ENCODE measurements at regions not wholly inside any gene's neighbourhood (a gene's known extent, or its start where the extent isn't known, plus 50 kb on each side); places are given as distances from the start of the nearest gene placed in this dataset.

DNA sequence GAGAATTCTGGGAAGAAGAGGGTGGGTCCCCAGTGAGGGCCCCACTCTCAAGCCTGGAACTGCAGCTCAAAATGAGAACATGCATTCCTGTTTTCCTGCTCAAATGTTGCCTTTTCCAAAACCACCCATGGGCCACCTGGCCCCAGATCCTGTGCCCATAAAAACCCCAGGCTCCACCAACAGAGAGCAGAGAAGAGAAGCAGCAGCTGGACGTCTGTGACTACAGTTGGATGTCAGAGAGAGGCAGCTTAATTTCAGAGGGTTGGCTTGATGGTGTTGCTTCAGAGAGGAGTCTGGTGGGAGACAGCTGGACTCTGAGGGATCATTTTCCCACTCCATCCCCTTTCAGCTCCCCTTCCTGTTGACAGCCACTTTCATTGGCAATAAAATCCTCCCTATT, 256.4 kb downstream of the FZD1 start:
- Mint-ChIP-seq H3K9me3 (no peaks in the 10 kb centered on the region), H3K4me3 (no peak overlapping the region), H3K36me3 (no peaks in the 10 kb centered on the region), H3K27ac (no peak overlapping the region), H3K27me3 (no peaks in the 10 kb centered on the region), H3K4me1 (no peaks in the 10 kb centered on the region)
- CTCF ChIA-PET, result no interaction called here
- DNase-seq, result no peak

- no peaks in the 10 kb centered on the region for H3K9me3 Mint-ChIP-seq
- H3K27me3 Mint-ChIP-seq, result no peaks in the 10 kb centered on the region
- no peak overlapping the region for H3K4me3 Mint-ChIP-seq
- CTCF ChIA-PET, result no interaction called here
- DNase-seq, result no peak
- H3K4me1 Mint-ChIP-seq, result no peaks in the 10 kb centered on the region
- H3K36me3 Mint-ChIP-seq, result no peaks in the 10 kb centered on the region
- H3K27ac Mint-ChIP-seq, result no peak overlapping the region
These were observed 262.2 kb downstream of the FZD1 start for GRCh38 chr7:91526404-91526803.

- Mint-ChIP-seq H3K27ac (no peak overlapping the region), H3K27me3 (no peaks in the 10 kb centered on the region), H3K9me3 (no peaks in the 10 kb centered on the region), H3K4me3 (no peak overlapping the region), H3K4me1 (no peaks in the 10 kb centered on the region), H3K36me3 (no peaks in the 10 kb centered on the region)
- no peak for DNase-seq
- CTCF ChIA-PET, result no interaction called here
These were observed 263.2 kb downstream of the FZD1 start for GRCh38 chr7:91527460-91527859.

GRCh38 chr7:91533996-91534395, 269.8 kb downstream of the FZD1 start:
- no peaks in the 10 kb centered on the region for H3K27me3 Mint-ChIP-seq

DNA sequence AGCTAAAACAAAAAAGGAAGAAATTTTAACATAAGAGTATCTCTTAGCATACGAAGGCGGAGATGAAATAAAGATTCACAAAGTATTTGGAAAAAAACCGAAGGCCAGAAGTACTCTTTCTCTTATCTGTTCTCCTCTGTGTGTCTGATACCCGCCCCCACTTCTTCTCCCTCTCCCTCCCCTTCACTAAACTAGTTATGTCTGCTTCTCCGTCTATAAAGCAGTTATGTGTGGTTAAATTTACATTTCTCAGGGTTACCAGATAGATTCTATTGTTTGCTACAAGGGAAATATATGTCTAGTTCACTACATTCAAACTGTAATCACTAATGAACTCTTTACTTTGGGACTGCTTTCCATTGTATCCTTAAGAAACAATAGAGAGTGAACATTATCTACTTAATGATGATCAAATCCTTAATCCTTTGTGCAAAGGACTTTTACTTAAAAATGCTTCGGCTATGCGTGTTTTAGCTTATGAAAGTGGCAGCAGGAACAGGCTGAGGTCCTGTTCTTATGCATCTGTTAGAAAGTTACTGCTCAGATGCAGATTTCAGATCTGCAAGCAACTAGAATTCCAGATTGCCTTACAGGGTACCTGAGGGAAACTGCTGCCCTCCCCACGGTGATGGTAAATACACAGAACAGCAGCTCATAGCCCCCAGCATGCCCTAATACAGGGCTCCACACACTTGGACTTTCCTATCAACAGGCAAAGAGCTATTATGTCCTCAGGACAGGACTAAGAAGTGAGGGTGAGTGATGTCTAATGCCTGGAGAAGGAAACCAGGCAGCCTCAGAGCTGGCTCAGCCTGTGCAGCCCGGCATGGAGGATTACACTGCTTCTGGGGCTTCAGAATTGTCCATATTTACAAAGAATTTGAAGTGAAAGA, 273.3 kb downstream of the FZD1 start:
- CTCF ChIA-PET, result no interaction called here
- Mint-ChIP-seq H3K27ac (no peak overlapping the region), H3K4me1 (no peaks in the 10 kb centered on the region), H3K9me3 (no peaks in the 10 kb centered on the region), H3K4me3 (no peak overlapping the region), H3K36me3 (no peaks in the 10 kb centered on the region), H3K27me3 (no peaks in the 10 kb centered on the region)
- no peak for DNase-seq

More at GRCh38 chr7:91533996-91534395, 269.8 kb downstream of the FZD1 start:
- CTCF ChIA-PET, result no interaction called here
- Mint-ChIP-seq H3K9me3 (no peaks in the 10 kb centered on the region), H3K4me3 (no peak overlapping the region), H3K27ac (no peak overlapping the region), H3K4me1 (no peaks in the 10 kb centered on the region), H3K36me3 (no peaks in the 10 kb centered on the region)
- DNase-seq, result no peak

DNA sequence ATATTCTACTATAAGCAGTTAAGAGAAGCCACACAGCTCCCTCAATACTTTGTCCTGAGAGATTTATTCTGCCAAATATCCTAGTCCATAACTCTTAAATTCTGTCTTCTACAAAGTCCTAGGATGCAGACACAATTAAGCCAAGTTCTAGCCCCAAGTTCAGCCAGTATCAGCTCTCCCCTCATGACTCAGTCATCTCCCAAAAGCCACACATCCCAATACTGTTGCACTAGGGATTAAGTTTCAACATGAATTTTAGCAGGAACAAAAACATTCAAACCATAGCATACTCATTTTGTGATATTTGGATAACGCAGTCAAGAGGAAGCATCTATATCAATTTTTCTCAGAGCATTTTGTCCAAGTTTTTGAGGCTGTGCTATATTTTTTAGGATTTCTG, 277.4 kb downstream of the FZD1 start:
- H3K36me3 Mint-ChIP-seq, result no peaks in the 10 kb centered on the region
- no peaks in the 10 kb centered on the region for H3K27me3 Mint-ChIP-seq
- H3K9me3 Mint-ChIP-seq, result no peaks in the 10 kb centered on the region
- no peaks in the 10 kb centered on the region for H3K4me1 Mint-ChIP-seq
- no peak for DNase-seq
- CTCF ChIA-PET, result no interaction called here
- H3K4me3 Mint-ChIP-seq, result no peak overlapping the region
- H3K27ac Mint-ChIP-seq, result no peak overlapping the region

DNA sequence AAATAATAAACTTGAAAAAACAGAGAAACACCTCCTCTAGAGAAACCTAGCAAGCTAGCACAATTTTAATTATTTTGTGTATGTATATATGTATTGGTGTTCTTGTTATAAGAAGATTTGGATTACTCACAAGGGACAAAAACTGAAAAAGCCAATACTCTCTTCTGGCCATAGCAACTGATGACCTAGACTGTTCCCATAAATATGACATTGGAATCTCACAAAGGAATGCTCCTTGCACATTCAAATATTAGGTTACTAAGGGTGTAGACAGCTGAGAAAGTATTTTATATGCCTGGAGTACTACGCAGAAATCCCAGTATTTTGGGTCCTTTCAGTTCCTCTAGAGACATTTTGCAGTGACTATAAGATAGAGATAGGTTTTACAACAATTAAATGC, 279.4 kb downstream of the FZD1 start:
- Mint-ChIP-seq H3K4me3 (no peak overlapping the region), H3K4me1 (no peaks in the 10 kb centered on the region), H3K36me3 (no peaks in the 10 kb centered on the region), H3K27ac (no peak overlapping the region), H3K9me3 (no peaks in the 10 kb centered on the region), H3K27me3 (no peaks in the 10 kb centered on the region)
- CTCF ChIA-PET, result no interaction called here
- DNase-seq, result no peak

DNA sequence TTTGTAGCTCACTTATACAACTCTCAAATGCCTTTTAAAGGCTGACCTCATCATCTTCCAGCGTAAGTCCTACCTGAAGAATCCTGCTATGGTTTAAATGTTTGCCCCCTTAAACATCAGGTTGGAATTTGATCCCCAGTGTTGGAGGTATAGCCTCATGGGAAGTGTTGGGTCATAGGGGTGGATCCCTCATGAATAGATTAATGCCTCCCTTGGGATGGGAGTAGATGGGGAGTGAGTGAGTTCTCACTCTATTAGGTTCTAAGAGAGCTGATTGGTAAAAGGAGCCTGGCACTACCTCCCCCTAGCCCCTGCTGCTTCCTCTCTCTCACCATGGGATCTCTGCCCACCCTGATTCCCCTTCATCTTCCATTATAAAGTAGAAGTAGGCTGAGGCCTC, 285.6 kb downstream of the FZD1 start:
- H3K27me3 Mint-ChIP-seq, result no peaks in the 10 kb centered on the region
- CTCF ChIA-PET, result no interaction called here
- no peak overlapping the region for H3K4me3 Mint-ChIP-seq
- no peak overlapping the region for H3K27ac Mint-ChIP-seq
- DNase-seq, result no peak
- no peaks in the 10 kb centered on the region for H3K9me3 Mint-ChIP-seq
- no peaks in the 10 kb centered on the region for H3K36me3 Mint-ChIP-seq
- no peaks in the 10 kb centered on the region for H3K4me1 Mint-ChIP-seq

GRCh38 chr7:91550931-91551330, 286.7 kb downstream of the FZD1 start:
- Mint-ChIP-seq H3K36me3 (no peaks in the 10 kb centered on the region), H3K4me3 (no peak overlapping the region), H3K4me1 (no peaks in the 10 kb centered on the region), H3K27ac (no peak overlapping the region), H3K9me3 (no peaks in the 10 kb centered on the region), H3K27me3 (no peaks in the 10 kb centered on the region)
- CTCF ChIA-PET, result no interaction called here
- DNase-seq, result no peak

DNA sequence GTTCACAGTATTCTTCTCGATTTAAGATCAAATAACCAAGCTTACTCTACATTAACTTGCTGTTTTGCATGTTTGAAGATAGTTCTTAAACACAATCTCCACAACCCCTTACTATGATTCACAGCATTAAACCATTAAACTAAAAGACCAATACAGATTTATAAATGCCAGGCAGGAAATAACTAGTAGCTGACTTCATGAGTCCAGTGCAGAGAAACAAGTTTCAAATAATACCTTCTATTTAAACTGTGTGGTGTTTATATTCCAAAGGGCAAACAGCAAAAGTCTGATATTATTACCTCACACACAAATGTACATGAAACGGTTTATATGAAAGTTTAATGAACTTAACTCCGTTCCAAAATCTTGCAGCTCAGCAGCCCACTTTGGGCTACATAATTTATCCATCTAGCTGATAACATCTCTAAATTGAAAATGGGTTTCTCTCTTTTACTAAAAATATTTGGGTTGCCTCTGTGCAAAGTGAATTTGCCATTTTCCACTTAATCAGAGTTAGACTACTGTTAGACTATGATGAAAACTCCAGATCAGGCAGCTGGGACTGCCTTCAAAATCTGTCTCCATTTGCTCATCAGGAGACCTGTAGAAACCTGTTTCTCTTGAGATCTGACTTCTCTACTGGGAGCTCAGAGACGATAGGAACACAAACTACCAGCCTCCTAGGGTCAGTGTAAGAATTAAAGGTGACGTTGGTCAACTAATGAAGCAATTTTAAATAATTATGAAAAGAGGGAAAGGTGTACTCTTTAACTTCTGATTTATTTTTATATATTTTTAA, 287.3 kb downstream of the FZD1 start:
- Mint-ChIP-seq H3K9me3 (no peaks in the 10 kb centered on the region), H3K4me1 (no peaks in the 10 kb centered on the region), H3K27ac (no peak overlapping the region), H3K36me3 (no peaks in the 10 kb centered on the region), H3K27me3 (no peaks in the 10 kb centered on the region), H3K4me3 (no peak overlapping the region)
- CTCF ChIA-PET, result no interaction called here
- DNase-seq, result no peak

DNA sequence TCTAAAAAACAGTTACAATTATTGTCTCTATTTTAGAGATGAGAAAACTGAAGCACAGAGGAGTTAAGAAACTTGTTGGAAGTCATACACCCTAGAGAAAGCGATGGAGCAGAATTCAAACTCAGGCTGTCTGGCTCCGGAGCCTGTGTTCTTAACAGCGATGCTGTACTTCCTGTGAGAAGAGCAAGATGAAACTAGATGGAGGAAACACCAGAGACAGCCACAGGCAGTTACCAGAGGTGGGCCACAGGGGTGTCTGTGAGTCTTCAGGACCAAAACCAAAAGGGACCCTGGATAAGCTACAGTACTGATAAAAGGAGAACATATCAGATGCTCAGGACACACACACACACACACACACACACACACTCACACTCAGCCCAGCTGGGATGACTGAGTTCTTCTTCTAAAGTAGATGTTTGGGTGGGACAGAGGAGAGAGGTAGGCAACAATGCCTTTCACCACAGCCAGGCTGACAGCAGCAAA, 289.2 kb downstream of the FZD1 start:
- CTCF ChIA-PET, result no interaction called here
- H3K4me3 Mint-ChIP-seq, result no peak overlapping the region
- H3K9me3 Mint-ChIP-seq, result no peaks in the 10 kb centered on the region
- no peaks in the 10 kb centered on the region for H3K36me3 Mint-ChIP-seq
- DNase-seq, result no peak
- H3K27ac Mint-ChIP-seq, result no peak overlapping the region
- no peaks in the 10 kb centered on the region for H3K27me3 Mint-ChIP-seq
- no peaks in the 10 kb centered on the region for H3K4me1 Mint-ChIP-seq

- CTCF ChIA-PET, result no interaction called here
- no peak overlapping the region for H3K27ac Mint-ChIP-seq
- H3K4me1 Mint-ChIP-seq, result no peaks in the 10 kb centered on the region
- H3K9me3 Mint-ChIP-seq, result no peaks in the 10 kb centered on the region
- no peak overlapping the region for H3K4me3 Mint-ChIP-seq
- no peak for DNase-seq
- H3K27me3 Mint-ChIP-seq, result no peaks in the 10 kb centered on the region
- no peaks in the 10 kb centered on the region for H3K36me3 Mint-ChIP-seq
These were observed 290.6 kb downstream of the FZD1 start for GRCh38 chr7:91554883-91555282.

- no peak overlapping the region for H3K27ac Mint-ChIP-seq
- H3K9me3 Mint-ChIP-seq, result no peaks in the 10 kb centered on the region
- no peaks in the 10 kb centered on the region for H3K4me1 Mint-ChIP-seq
- CTCF ChIA-PET, result no interaction called here
- DNase-seq, result no peak
- no peaks in the 10 kb centered on the region for H3K36me3 Mint-ChIP-seq
- H3K27me3 Mint-ChIP-seq, result no peaks in the 10 kb centered on the region
- no peak overlapping the region for H3K4me3 Mint-ChIP-seq
These were observed 292.0 kb downstream of the FZD1 start for GRCh38 chr7:91556239-91556638.

- H3K9me3 Mint-ChIP-seq, result no peaks in the 10 kb centered on the region
These were observed 292.9 kb downstream of the FZD1 start for GRCh38 chr7:91556956-91557650.

More at GRCh38 chr7:91556956-91557650, 292.9 kb downstream of the FZD1 start:
- no peaks in the 10 kb centered on the region for H3K4me1 Mint-ChIP-seq
- no peaks in the 10 kb centered on the region for H3K36me3 Mint-ChIP-seq
- CTCF ChIA-PET, result no interaction called here
- no peak overlapping the region for H3K4me3 Mint-ChIP-seq
- DNase-seq, result no peak
- H3K27ac Mint-ChIP-seq, result no peak overlapping the region
- no peaks in the 10 kb centered on the region for H3K27me3 Mint-ChIP-seq

Measured in activated naive CD4-positive, alpha-beta T cell treated with anti-CD3 and anti-CD28 coated beads, Interleukin-2, amount 10 ng/mL, durations not matched to agents 7 days and 5 days (primary cell).